ENCODE measurements at regions not wholly inside any gene's neighbourhood (a gene's known extent, or its start where the extent isn't known, plus 50 kb on each side); places are given as distances from the start of the nearest gene placed in this dataset.

DNA sequence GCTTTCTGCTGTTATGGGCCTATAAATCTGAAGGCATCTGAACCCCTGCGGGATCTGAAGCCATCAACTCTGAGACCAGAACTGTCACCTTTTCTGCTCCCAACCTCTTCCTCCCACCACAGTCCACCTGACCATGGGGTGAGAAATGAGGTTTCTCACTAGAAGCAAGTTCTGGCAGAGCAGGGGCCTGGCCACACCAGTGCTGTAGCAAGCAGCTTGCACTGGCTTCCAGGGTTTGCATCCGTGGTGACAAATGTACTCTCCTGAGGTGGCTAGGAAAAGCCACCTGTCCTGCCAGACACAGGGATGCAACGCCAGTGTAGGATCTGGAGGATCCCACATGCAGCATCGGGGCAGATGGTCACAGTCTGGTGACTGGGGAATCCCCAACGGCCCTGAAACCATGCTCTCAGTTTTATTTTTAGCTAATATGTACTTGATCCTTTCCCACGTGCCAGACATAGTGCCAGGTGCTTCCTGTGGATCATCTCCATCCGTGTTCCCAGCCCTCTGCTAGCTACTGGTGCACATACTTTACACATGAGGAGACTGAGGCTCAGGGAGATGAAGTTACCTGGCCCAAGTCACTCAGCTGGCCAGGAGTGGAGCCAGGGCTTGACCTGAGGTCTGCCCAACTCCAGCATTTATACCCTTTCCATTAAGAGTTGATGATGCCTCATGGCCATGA lies 122.1 kb upstream of the SPACA1 start:
- peak overlapping the region in 9 of 11 experiments; percentile 17 to 93 (median 69); a peak in 16 of 22 replicates for H3K27ac ChIP-seq
- H3K9me3 ChIP-seq (replicated peaks in 1 of 11): no peaks in the 10 kb centered on the region
- TF ChIP-seq Cebpa-rat (IDR thresholded peaks at IDR 0.05): no peak
- H3K4me1 ChIP-seq: peaks cover 29 to 89% (median 68%) of the 10 kb centered on the region in 10 experiments
- H3K36me3 ChIP-seq: no peaks in the 10 kb centered on the region
- H4K20me1 ChIP-seq: no peaks in the 10 kb centered on the region
- peak overlapping the region; percentile 44 to 76 (median 69); a peak in 21 of 22 replicates for H3K4me2 ChIP-seq
- no peak overlapping the region for H3K4me3 ChIP-seq
- H3K9ac ChIP-seq: peak overlapping the region in 7 of 11 experiments; percentile 17 to 77 (median 63); a peak in 10 of 22 replicates
- no peaks in the 10 kb centered on the region for H3K27me3 ChIP-seq

DNA sequence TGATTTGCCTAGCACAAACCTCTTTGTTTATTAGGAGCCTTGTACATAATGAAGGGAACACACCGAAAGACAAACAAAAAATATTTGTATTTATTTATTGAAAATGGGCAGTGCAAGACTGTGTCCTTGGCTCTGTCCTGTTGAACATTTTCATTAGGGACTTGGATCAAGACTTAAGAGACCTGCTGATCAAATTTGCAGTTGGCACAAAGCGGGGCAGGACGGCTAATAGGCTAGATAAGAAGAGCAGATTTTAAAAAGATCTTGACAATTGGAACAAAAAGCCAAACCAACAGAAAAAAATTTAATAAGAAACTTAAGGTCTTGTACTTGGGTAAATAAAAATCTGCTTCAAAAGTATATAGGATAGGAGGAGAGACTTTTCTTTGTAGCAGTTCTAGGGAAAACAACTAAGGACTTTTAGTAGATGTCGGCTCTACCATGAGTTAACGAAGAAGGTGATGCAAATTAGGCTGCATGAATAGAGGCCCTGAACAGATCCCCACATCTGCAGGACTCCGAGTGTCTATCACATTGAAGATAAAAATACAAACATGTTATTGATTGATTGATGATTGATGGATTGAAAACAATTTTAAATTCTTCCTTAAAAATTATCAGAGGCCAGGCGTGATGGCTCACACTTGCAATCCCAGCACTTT lies 124.1 kb upstream of the SPACA1 start:
- Histone ChIP-seq H3K4me1 (peaks cover 29 to 94% (median 87%) of the 10 kb centered on the region in 10 experiments), H3K36me3 (no peaks in the 10 kb centered on the region), H3K27me3 (no peaks in the 10 kb centered on the region), H3K4me2 (peak overlapping the region; percentile 44 to 76 (median 68); a peak in 21 of 22 replicates), H3K9me3 (replicated peaks in 1 of 11) (no peaks in the 10 kb centered on the region), H3K4me3 (no peak overlapping the region), H4K20me1 (no peaks in the 10 kb centered on the region), H3K9ac (peak overlapping the region in 5 of 11 experiments; percentile 35 to 77 (median 52); a peak in 7 of 22 replicates), H3K27ac (peak overlapping the region in 9 of 11 experiments; percentile 48 to 93 (median 69); a peak in 18 of 22 replicates)
- TF ChIP-seq Cebpa-rat (IDR thresholded peaks at IDR 0.05): no peak

DNA sequence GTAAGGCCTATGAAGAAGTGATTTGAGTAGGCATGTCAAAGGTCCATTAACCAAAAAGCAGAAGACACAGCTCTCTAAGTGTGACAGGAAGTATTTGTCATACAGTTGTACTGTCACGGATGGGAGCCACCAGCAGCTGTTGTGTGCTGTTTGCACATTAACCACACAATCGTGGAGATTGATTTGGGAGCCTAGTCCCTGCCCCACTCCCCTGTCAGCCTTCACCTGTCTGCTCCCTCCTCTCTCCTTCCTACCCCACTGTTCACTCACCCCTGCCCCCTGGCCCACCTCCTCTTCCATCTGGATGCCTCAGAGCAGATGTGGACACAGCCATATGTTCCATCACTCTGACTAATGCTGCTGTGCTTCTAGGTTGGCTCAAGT lies 124.7 kb upstream of the SPACA1 start:
- Histone ChIP-seq H3K27ac (peak overlapping the region in 9 of 11 experiments; percentile 48 to 93 (median 72); a peak in 18 of 22 replicates), H3K4me2 (peak overlapping the region; percentile 44 to 76 (median 68)), H3K27me3 (no peaks in the 10 kb centered on the region), H3K36me3 (no peaks in the 10 kb centered on the region), H3K4me1 (peaks cover 29 to 98% (median 90%) of the 10 kb centered on the region in 10 experiments), H4K20me1 (no peaks in the 10 kb centered on the region), H3K9me3 (replicated peaks in 1 of 11) (no peaks in the 10 kb centered on the region), H3K9ac (peak overlapping the region in 7 of 11 experiments; percentile 30 to 77 (median 59); a peak in 8 of 22 replicates), H3K4me3 (no peak overlapping the region)
- no peak for TF ChIP-seq Cebpa-rat (IDR thresholded peaks at IDR 0.05)

DNA sequence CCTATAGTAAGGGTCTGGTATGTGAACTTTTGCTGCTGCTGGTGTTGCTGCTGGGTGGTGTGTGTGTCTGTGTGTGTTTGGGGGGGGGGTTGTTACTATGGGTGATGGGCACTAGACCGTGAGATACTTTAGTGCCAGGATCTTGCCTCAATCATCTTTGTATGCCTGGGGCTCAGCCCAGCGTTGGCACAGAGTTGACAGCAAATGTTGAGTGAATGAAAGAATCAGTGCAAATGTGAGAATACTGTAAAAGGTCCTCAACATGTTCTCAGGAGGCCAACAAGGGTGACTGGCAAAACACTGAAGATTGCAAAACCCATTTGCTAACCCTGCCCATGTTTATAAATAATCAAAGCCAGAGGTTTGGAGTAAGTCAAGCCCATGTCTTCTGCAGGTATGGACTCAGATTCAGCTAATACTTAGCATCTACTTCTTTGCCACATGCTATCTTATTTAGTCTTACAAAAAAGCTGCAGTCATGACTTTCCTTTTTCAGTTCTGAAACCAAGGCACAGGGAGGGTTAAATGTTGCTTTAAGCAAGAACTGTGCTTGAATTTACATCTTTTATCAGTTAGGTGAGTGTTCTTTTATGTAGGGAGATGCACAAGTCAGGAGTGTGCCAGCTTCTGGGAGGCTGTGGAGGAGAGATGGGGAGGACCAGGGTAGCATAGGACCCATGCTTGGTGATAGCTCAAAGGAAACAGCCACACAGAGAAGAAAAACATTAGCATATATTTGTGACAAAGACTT lies 125.3 kb upstream of the SPACA1 start:
- H3K9ac ChIP-seq: peak overlapping the region in 7 of 11 experiments; percentile 39 to 73 (median 59); a peak in 9 of 22 replicates
- no peak for TF ChIP-seq Cebpa-rat (IDR thresholded peaks at IDR 0.05)
- no peaks in the 10 kb centered on the region for H3K36me3 ChIP-seq
- peak overlapping the region; percentile 44 to 76 (median 67); a peak in 21 of 22 replicates for H3K4me2 ChIP-seq
- H3K4me1 ChIP-seq: peaks cover 29 to 100% (median 91%) of the 10 kb centered on the region in 10 experiments
- H3K4me3 ChIP-seq: no peak overlapping the region
- no peaks in the 10 kb centered on the region for H4K20me1 ChIP-seq
- H3K27ac ChIP-seq: peak overlapping the region in 9 of 11 experiments; percentile 48 to 93 (median 72); a peak in 17 of 22 replicates
- H3K27me3 ChIP-seq: no peaks in the 10 kb centered on the region
- no peaks in the 10 kb centered on the region for H3K9me3 ChIP-seq (replicated peaks in 1 of 11)

DNA sequence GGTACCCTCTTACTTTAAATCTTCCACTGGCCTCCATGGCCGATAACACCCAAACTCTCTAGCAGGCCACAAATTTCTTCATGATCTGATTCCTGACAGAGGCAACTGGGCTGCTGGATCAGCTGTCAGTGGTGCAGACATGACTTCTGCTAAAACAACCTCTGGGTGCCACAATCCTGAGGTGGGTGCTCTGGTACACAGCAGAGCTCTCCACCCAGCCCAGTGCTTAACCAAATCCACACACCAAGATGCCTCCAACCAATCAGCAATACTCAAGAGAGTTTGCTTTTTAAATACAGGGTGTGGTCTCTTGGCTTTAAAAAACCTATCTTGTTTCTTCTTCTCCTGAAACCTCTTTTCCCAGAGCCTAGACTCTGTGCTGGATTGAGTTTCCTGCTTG lies 126.6 kb upstream of the SPACA1 start:
- H3K9me3 ChIP-seq (replicated peaks in 1 of 11): peaks cover 7 to 10% (median 9%) of the 10 kb centered on the region in 11 experiments; a peak in 21 of 22 replicates
- no peak overlapping the region for H3K9ac ChIP-seq
- H3K4me3 ChIP-seq: no peak overlapping the region
- H4K20me1 ChIP-seq: no peaks in the 10 kb centered on the region
- H3K27me3 ChIP-seq: no peaks in the 10 kb centered on the region
- peaks cover 29 to 98% (median 82%) of the 10 kb centered on the region in 10 experiments for H3K4me1 ChIP-seq
- TF ChIP-seq Cebpa-rat (IDR thresholded peaks at IDR 0.05): no peak
- peak overlapping the region in 6 of 11 experiments; percentile 17 to 93 (median 84); a peak in 8 of 22 replicates for H3K27ac ChIP-seq
- peak overlapping the region in 9 of 11 experiments; percentile 47 to 76 (median 69); a peak in 14 of 22 replicates for H3K4me2 ChIP-seq
- H3K36me3 ChIP-seq: no peaks in the 10 kb centered on the region

DNA sequence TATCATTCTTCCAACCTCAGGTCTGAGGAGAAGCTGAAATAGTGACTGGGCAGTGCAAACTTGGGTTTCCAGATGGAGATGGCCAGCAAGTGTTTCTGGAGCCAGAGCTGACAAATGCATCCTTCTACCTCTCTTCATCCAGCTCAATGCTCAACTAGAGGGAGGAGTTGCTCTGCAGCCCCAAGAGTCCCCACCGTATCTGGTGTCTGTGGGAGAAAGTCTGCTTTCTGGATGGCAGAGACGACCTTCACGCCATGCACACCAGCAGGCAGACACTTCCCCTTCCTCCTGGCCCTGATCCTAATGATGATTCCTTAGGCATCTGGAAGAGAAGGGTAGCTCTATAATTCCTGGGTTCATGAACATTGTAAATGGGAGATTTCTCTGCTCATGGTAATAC lies 127.4 kb upstream of the SPACA1 start:
- H3K9ac ChIP-seq: no peak overlapping the region
- no peak overlapping the region; a peak in 1 of 20 replicates for H3K4me3 ChIP-seq
- H3K4me2 ChIP-seq: peak overlapping the region in 8 of 11 experiments; percentile 52 to 76 (median 66); a peak in 8 of 22 replicates
- no peaks in the 10 kb centered on the region for H3K36me3 ChIP-seq
- H3K27ac ChIP-seq: peak overlapping the region in 2 of 11 experiments; percentile 86 to 93; a peak in 2 of 22 replicates
- H3K27me3 ChIP-seq: no peaks in the 10 kb centered on the region
- H3K9me3 ChIP-seq (replicated peaks in 1 of 11): peaks cover 9 to 17% (median 14%) of the 10 kb centered on the region in 11 experiments; a peak in 21 of 22 replicates
- H4K20me1 ChIP-seq: no peaks in the 10 kb centered on the region
- peaks cover 22 to 90% (median 74%) of the 10 kb centered on the region in 10 experiments for H3K4me1 ChIP-seq
- TF ChIP-seq Cebpa-rat (IDR thresholded peaks at IDR 0.05): no peak

DNA sequence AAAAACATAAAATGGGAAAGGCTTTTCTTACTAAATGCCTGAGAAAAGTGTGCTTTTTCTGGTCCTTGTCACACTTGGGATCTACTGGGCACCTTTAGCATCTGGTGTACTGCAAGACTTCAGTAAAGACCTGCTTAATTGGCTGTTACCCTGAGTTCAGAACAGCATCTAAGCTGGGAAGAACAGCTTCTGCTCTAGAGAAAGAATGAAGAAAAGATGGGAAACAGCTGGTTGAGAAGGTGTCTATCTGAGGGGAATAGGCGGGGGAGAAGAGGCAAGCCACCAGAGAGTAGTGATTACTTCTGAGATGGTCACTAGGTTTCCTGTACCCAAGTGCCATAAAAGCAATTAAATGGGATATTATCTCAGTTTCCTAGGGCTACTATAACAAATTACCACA lies 128.2 kb upstream of the SPACA1 start:
- peaks cover 15 to 81% (median 66%) of the 10 kb centered on the region in 10 experiments for H3K4me1 ChIP-seq
- H3K27me3 ChIP-seq: no peaks in the 10 kb centered on the region
- peak overlapping the region in 1 of 11 experiments; percentile 33; a peak in 2 of 22 replicates for H3K27ac ChIP-seq
- H3K4me2 ChIP-seq: peak overlapping the region in 7 of 11 experiments; percentile 32 to 76 (median 65); a peak in 10 of 22 replicates
- no peak overlapping the region for H3K4me3 ChIP-seq
- no peak overlapping the region for H3K9ac ChIP-seq
- no peaks in the 10 kb centered on the region for H3K36me3 ChIP-seq
- H4K20me1 ChIP-seq: no peaks in the 10 kb centered on the region
- TF ChIP-seq Cebpa-rat (IDR thresholded peaks at IDR 0.05): no peak
- peaks cover 9 to 17% (median 14%) of the 10 kb centered on the region in 11 experiments; a peak in 21 of 22 replicates for H3K9me3 ChIP-seq (replicated peaks in 1 of 11)

DNA sequence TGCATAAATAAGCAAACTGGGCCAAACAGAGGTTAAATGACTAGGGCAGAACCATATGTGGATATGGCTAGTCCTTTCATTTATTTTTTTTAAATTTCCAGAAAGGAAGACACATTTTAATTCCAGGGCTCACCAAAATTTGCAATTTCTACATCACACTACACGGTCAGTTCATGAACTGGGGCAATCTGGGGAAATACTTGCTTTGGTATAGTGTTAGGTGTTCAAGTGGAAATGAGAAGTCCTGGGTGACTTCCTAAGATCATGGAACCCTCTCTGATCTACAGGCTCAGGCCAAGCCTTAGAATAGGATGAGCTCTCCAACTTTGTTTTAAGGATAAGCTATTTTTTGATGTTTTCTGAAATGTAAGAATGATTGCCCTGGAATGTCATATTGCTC lies 128.6 kb upstream of the SPACA1 start:
- Histone ChIP-seq H3K4me1 (peaks cover 15 to 77% (median 62%) of the 10 kb centered on the region in 10 experiments), H3K9ac (0 out of 22 replicates have a peak overlapping the region, but pooled peaks of 1 of the 11 experiments have one; percentile 13), H3K4me2 (peak overlapping the region in 7 of 11 experiments; percentile 32 to 76 (median 65); a peak in 12 of 22 replicates), H3K27me3 (no peaks in the 10 kb centered on the region), H4K20me1 (no peaks in the 10 kb centered on the region), H3K27ac (peak overlapping the region in 1 of 11 experiments; percentile 33; a peak in 2 of 22 replicates), H3K4me3 (no peak overlapping the region), H3K9me3 (replicated peaks in 1 of 11) (peaks cover 9 to 17% (median 14%) of the 10 kb centered on the region in 11 experiments; a peak in 21 of 22 replicates), H3K36me3 (no peaks in the 10 kb centered on the region)
- TF ChIP-seq Cebpa-rat (IDR thresholded peaks at IDR 0.05): no peak
